Cardiac muscle cell (in vitro differentiated cells and primary cell): ENCODE measurements at regions not wholly inside any gene's neighbourhood (a gene's known extent, or its start where the extent isn't known, plus 50 kb on each side); places are given as distances from the start of the nearest gene placed in this dataset.

ENCODE experiments used
- DNase-seq, 2 donors: peaks; one replicate each; pipeline versions ENCODE4 v3.0.0 to v3.0.0-alpha.2; 2010 to 2017; ENCODE audit warnings: low read depth in 1 of 2, low spot score in 1 of 2
- H3K27ac ChIP-seq: fragments of 200-600 bp; sonication (generic); 2 replicates; pipeline ENCODE4 v1.5.1; 2016
- H3K27me3 ChIP-seq: fragments of 200-600 bp; sonication (generic); 2 replicates; pipeline ENCODE4 v1.6.0; 2016; ENCODE audit warnings: control low read depth
- H3K36me3 ChIP-seq: fragments of 200-600 bp; sonication (generic); 2 replicates; pipeline ENCODE4 v1.5.1; 2016; ENCODE audit warnings: control low read depth
- H3K4me1 ChIP-seq: fragments of 200-600 bp; sonication (generic); 2 replicates; pipeline ENCODE4 v1.8.1; 2017; ENCODE audit warnings: low read depth, mild to moderate bottlenecking, mixed run types
- H3K4me3 ChIP-seq: fragments of 200-600 bp; sonication (generic); 2 replicates; pipeline ENCODE4 v1.5.1; 2016; ENCODE audit warnings: mild to moderate bottlenecking
- H3K9me3 ChIP-seq: fragments of 200-600 bp; sonication (generic); 2 replicates; pipeline ENCODE4 v1.5.1; 2017; ENCODE audit warnings: low read depth, mild to moderate bottlenecking, control low read depth
- CTCF ChIP-seq: IDR thresholded peaks from 2 replicates; pipeline ENCODE4 v1.5.1; 2012; ENCODE audit warnings: low read depth, mild to moderate bottlenecking, low read length

- Histone ChIP-seq H3K27me3 (peaks cover 11% of the 10 kb centered on the region), H3K27ac (no peak overlapping the region), H3K4me3 (no peak overlapping the region), H3K4me1 (no peaks in the 10 kb centered on the region), H3K9me3 (no peaks in the 10 kb centered on the region), H3K36me3 (no peaks in the 10 kb centered on the region)
- no peak for TF ChIP-seq CTCF
- no peak for DNase-seq
Observed at GRCh38 chr6:137348777-137349176, 129.6 kb upstream of the IFNGR1 start.

GRCh38 chr6:137343241-137343640, 124.1 kb upstream of the IFNGR1 start:
- Histone ChIP-seq H3K9me3 (no peaks in the 10 kb centered on the region), H3K4me3 (no peak overlapping the region), H3K4me1 (no peaks in the 10 kb centered on the region), H3K36me3 (no peaks in the 10 kb centered on the region), H3K27ac (no peak overlapping the region), H3K27me3 (peaks cover 11% of the 10 kb centered on the region)
- no peak for DNase-seq
- TF ChIP-seq CTCF, result no peak

- Histone ChIP-seq H3K36me3 (no peaks in the 10 kb centered on the region), H3K4me3 (no peak overlapping the region), H3K27ac (no peak overlapping the region), H3K9me3 (no peaks in the 10 kb centered on the region), H3K4me1 (no peaks in the 10 kb centered on the region), H3K27me3 (peaks cover 11% of the 10 kb centered on the region)
- peak in 1 of 2 donors; percentile 7 for DNase-seq
- TF ChIP-seq CTCF, result no peak
Observed at GRCh38 chr6:137342607-137343190, 123.5 kb upstream of the IFNGR1 start.

GRCh38 chr6:137341681-137342195, 122.6 kb upstream of the IFNGR1 start:
- H3K27me3 ChIP-seq, result peaks cover 11% of the 10 kb centered on the region
- no peaks in the 10 kb centered on the region for H3K36me3 ChIP-seq
- no peak overlapping the region for H3K4me3 ChIP-seq
- no peak overlapping the region for H3K27ac ChIP-seq
- peak; percentile 13 for TF ChIP-seq CTCF
- DNase-seq, result peak in 1 of 2 donors; percentile 63
- no peaks in the 10 kb centered on the region for H3K4me1 ChIP-seq
- no peaks in the 10 kb centered on the region for H3K9me3 ChIP-seq

GRCh38 chr6:137339929-137340559, 120.9 kb upstream of the IFNGR1 start:
- Histone ChIP-seq H3K9me3 (no peaks in the 10 kb centered on the region), H3K27me3 (peaks cover 4% of the 10 kb centered on the region), H3K27ac (no peak overlapping the region), H3K4me1 (no peaks in the 10 kb centered on the region), H3K4me3 (no peak overlapping the region), H3K36me3 (no peaks in the 10 kb centered on the region)
- TF ChIP-seq CTCF, result no peak
- DNase-seq, result peak in 1 of 2 donors; percentile 14
